ENCODE measurements at regions not wholly inside any gene's neighbourhood (a gene's known extent, or its start where the extent isn't known, plus 50 kb on each side); places are given as distances from the start of the nearest gene placed in this dataset.

DNA sequence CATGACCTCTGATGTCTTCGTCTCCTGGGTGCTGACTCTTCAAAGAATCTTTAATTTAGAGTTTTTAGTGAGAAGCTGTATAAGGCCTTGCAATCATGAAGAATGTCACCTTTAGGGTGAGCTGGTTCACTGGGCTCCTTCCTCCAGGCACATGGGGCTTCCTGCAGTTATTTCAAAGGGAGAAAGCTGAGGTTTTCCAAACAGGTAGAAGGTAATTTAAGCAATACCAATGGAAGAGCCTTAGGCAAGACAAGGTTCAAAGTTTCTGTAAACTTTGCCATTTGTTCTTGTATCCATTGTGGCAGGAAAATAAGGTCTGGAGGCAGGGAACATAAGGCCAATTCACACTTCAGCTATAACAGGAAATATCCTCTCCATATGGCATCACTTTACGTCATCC lies 88.0 kb upstream of the EIF5 start:
- TF ChIP-seq, protein P1, sequence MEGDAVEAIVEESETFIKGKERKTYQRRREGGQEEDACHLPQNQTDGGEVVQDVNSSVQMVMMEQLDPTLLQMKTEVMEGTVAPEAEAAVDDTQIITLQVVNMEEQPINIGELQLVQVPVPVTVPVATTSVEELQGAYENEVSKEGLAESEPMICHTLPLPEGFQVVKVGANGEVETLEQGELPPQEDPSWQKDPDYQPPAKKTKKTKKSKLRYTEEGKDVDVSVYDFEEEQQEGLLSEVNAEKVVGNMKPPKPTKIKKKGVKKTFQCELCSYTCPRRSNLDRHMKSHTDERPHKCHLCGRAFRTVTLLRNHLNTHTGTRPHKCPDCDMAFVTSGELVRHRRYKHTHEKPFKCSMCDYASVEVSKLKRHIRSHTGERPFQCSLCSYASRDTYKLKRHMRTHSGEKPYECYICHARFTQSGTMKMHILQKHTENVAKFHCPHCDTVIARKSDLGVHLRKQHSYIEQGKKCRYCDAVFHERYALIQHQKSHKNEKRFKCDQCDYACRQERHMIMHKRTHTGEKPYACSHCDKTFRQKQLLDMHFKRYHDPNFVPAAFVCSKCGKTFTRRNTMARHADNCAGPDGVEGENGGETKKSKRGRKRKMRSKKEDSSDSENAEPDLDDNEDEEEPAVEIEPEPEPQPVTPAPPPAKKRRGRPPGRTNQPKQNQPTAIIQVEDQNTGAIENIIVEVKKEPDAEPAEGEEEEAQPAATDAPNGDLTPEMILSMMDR (IDR thresholded peaks at IDR 0.05), result no peak
- TF ChIP-seq TCF7 (CRISPR knock-in tag; IDR thresholded peaks at IDR 0.05; ENCODE audit: low read depth) (no peak), ATF1 (CRISPR knock-in tag; IDR thresholded peaks at IDR 0.05) (no peak), ELF4 (CRISPR knock-in tag; IDR thresholded peaks at IDR 0.05; ENCODE audit: low read depth) (no peak), GABPB1 (CRISPR knock-in tag; IDR thresholded peaks at IDR 0.05) (no peak), ZNF263 (CRISPR knock-in tag; IDR thresholded peaks at IDR 0.05; ENCODE audit: low read depth) (no peak), MXD4 (CRISPR knock-in tag; IDR thresholded peaks at IDR 0.05; ENCODE audit: borderline replicate concordance) (no peak), ZNF671 (CRISPR knock-in tag; IDR thresholded peaks at IDR 0.05) (no peak), SP1 (CRISPR knock-in tag; conservative IDR thresholded peaks at IDR 0.05) (no peak)
- TF ChIP-seq, protein P2, sequence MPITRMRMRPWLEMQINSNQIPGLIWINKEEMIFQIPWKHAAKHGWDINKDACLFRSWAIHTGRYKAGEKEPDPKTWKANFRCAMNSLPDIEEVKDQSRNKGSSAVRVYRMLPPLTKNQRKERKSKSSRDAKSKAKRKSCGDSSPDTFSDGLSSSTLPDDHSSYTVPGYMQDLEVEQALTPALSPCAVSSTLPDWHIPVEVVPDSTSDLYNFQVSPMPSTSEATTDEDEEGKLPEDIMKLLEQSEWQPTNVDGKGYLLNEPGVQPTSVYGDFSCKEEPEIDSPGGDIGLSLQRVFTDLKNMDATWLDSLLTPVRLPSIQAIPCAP (CRISPR knock-in tag; IDR thresholded peaks at IDR 0.05), result no peak
- TF ChIP-seq, protein P3, sequence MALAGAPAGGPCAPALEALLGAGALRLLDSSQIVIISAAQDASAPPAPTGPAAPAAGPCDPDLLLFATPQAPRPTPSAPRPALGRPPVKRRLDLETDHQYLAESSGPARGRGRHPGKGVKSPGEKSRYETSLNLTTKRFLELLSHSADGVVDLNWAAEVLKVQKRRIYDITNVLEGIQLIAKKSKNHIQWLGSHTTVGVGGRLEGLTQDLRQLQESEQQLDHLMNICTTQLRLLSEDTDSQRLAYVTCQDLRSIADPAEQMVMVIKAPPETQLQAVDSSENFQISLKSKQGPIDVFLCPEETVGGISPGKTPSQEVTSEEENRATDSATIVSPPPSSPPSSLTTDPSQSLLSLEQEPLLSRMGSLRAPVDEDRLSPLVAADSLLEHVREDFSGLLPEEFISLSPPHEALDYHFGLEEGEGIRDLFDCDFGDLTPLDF (CRISPR knock-in tag; IDR thresholded peaks at IDR 0.05), result no peak
- TF ChIP-seq, protein P4, sequence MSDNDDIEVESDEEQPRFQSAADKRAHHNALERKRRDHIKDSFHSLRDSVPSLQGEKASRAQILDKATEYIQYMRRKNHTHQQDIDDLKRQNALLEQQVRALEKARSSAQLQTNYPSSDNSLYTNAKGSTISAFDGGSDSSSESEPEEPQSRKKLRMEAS (CRISPR knock-in tag; IDR thresholded peaks at IDR 0.05), result no peak

All from WTC11 (cell line).